Pancreas (tissue), 10 donors: ENCODE measurements at regions not wholly inside any gene's neighbourhood (a gene's known extent, or its start where the extent isn't known, plus 50 kb on each side); places are given as distances from the start of the nearest gene placed in this dataset.

Experiments used
- ATAC-seq, 4 donors: fragments of 200-7000 bp; cut with Tn5 transposase; one replicate each; pipeline versions ENCODE4 v1.8.0 to v1.9.1; 2020; ENCODE audit warnings: mild to moderate bottlenecking in 4 of 4, moderate library complexity in 4 of 4
- DNase-seq, 6 donors: peaks; one replicate each; pipeline ENCODE4 v3.0.0-alpha.2; 2020
- FAIRE-seq: peaks from 2 replicates; lab custom pipeline; 2012; peaks lifted over from hg19 to GRCh38; lab: Jason Lieb, UNC
- H3K27ac ChIP-seq, 4 donors: fragments of 200-600 bp; sonication (generic); 1 replicate in 3 of 4; 2 replicates in 1 of 4; pipeline versions ENCODE4 v1.5.0 to v1.8.0; 2020
- H3K27me3 ChIP-seq, 4 donors: fragments of 200-600 bp; one replicate each; pipeline ENCODE4 v1.8.0; 2021
- H3K36me3 ChIP-seq, 3 donors: fragments of 200-600 bp; sonication (generic) in 1 of 3; one replicate each; pipeline versions ENCODE4 v1.5.0 to v1.8.0; 2020 to 2021
- H3K4me1 ChIP-seq, 3 donors: fragments of 200-600 bp; one replicate each; pipeline ENCODE4 v1.8.0; 2021
- H3K4me3 ChIP-seq, 4 donors: fragments of 200-600 bp; sonication (generic) in 2 of 4; one replicate each; pipeline versions ENCODE4 v1.5.0 to v1.8.0; 2020 to 2021
- H3K9me3 ChIP-seq, 4 donors: fragments of 200-600 bp; one replicate each; pipeline ENCODE4 v1.8.0; 2021
- WGBS, 2 donors: extraction: QIAGEN DNeasy Blood & Tissue Kit; methylation state at CpG; one replicate each; pipeline ENCODE4 v1.1.7; 2013; 5-methylcytosine and 5-hydroxymethylcytosine counted together
- intact Hi-C, 3 donors: fragments of 100-400 bp; cut with DNase I; formaldehyde crosslinking; loops; one replicate each; pipeline versions ENCODE4 v1.11.1 to v1.14.2; 2022
- TF ChIP-seq, protein P1 (sequence below), 4 donors: fragments of 200-600 bp; sonication (generic) in 3 of 4; IDR thresholded peaks; one replicate each; pipeline versions ENCODE4 v1.5.0 to v1.8.0; 2021; ENCODE audit warnings: antibody characterized with exemption in 4 of 4
- donor health status: healthy with polysubstance abuse.
- donor health status: DM: no; HTN: no; CAD: no; lungs with moderate emphysema.
- donor health status: DM: no; HTN: no; CAD: no.
- donor health status: control.
- donor health status: control.
- donor health status: Bipolar disorder and iron deficiency.
- donor health status: DM: yes; HTN: yes; CAD: no.
- donor health status: DM: no; HTN: no; CAD: no.
- donor health status: DM: no; HTN: no; CAD: no.
- donor health status: DM: yes; HTN: yes; CAD: no.

DNA sequence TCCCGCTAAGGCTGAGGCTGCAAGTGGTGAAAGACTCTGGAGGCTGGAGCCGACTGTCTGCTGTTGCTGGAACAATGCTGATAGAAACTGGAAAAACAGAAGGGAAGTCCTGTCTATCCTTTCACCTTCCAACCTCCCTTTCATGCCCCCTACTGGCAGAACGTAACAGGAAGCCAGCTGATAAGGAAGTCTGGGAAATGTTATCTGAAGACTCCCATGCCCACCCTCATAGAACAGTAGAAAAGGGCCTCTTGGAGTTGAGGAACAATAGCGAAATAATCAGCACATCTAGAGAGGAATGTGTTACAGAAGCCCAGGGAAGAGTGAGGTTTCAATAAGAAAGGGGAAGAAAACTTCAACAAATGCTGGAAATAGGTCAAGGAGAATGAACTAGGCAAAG, 117.1 kb upstream of the DKK2 start:
- Histone ChIP-seq H3K27ac (no peak overlapping the region), H3K4me1 (no peaks in the 10 kb centered on the region), H3K27me3 (no peaks in the 10 kb centered on the region), H3K36me3 (no peaks in the 10 kb centered on the region), H3K4me3 (no peak overlapping the region), H3K9me3 (no peaks in the 10 kb centered on the region)
- no peak for ATAC-seq
- intact Hi-C loops, result no loop called here
- FAIRE-seq, result no peak
- 52 to 53% methylated on average over 4 of the region's 4 CpGs for WGBS, 2 donors
- TF ChIP-seq, protein P1, sequence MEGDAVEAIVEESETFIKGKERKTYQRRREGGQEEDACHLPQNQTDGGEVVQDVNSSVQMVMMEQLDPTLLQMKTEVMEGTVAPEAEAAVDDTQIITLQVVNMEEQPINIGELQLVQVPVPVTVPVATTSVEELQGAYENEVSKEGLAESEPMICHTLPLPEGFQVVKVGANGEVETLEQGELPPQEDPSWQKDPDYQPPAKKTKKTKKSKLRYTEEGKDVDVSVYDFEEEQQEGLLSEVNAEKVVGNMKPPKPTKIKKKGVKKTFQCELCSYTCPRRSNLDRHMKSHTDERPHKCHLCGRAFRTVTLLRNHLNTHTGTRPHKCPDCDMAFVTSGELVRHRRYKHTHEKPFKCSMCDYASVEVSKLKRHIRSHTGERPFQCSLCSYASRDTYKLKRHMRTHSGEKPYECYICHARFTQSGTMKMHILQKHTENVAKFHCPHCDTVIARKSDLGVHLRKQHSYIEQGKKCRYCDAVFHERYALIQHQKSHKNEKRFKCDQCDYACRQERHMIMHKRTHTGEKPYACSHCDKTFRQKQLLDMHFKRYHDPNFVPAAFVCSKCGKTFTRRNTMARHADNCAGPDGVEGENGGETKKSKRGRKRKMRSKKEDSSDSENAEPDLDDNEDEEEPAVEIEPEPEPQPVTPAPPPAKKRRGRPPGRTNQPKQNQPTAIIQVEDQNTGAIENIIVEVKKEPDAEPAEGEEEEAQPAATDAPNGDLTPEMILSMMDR (IDR thresholded peaks at IDR 0.05), result no peak
- DNase-seq, result no peak

- Histone ChIP-seq H3K27ac (no peak overlapping the region), H3K4me1 (no peaks in the 10 kb centered on the region), H3K9me3 (no peaks in the 10 kb centered on the region), H3K27me3 (no peaks in the 10 kb centered on the region), H3K36me3 (no peaks in the 10 kb centered on the region), H3K4me3 (no peak overlapping the region)
- TF ChIP-seq, protein P1 (IDR thresholded peaks at IDR 0.05), result no peak
- intact Hi-C loops, result no loop called here
- 79 to 88% methylated on average over 1 of the region's 1 CpG for WGBS, 2 donors
- FAIRE-seq (no peak), DNase-seq (no peak), ATAC-seq (no peak)
These were observed 115.1 kb upstream of the DKK2 start for GRCh38 chr4:107151173-107151572.

- DNase-seq (no peak), ATAC-seq (no peak), FAIRE-seq (no peak)
- H3K36me3 ChIP-seq, result no peaks in the 10 kb centered on the region
- intact Hi-C loops, result no loop called here
- WGBS, 2 donors, result 81 to 84% methylated on average over 1 of the region's 1 CpG
- H3K9me3 ChIP-seq, result no peaks in the 10 kb centered on the region
- H3K4me1 ChIP-seq, result no peaks in the 10 kb centered on the region
- TF ChIP-seq, protein P1 (IDR thresholded peaks at IDR 0.05), result no peak
- H3K4me3 ChIP-seq, result no peak overlapping the region
- no peaks in the 10 kb centered on the region for H3K27me3 ChIP-seq
- no peak overlapping the region for H3K27ac ChIP-seq
These were observed 112.8 kb upstream of the DKK2 start for GRCh38 chr4:107148904-107149303.

DNA sequence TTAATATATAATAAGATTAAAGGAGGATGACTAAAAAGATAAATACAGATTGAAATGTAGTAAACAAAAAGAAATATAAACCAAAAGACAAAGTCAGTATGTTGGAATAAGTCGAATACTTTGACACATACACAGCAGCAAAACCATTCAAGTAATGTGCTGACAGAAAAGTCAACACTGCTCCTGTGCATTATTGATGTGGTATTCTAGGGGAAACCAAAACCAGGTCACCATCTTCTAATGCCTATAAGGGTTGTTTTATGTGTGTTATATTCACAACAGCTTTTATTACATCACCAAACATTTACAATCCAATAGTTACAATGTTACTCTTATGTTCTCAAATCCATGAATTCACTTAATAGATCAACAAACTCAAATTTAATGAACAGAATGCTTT, 111.8 kb upstream of the DKK2 start:
- 39 to 42% methylated on average over 1 of the region's 1 CpG for WGBS, 2 donors
- TF ChIP-seq, protein P1 (IDR thresholded peaks at IDR 0.05), result no peak
- no peaks in the 10 kb centered on the region for H3K4me1 ChIP-seq
- H3K27me3 ChIP-seq, result no peaks in the 10 kb centered on the region
- DNase-seq, result no peak
- intact Hi-C loops, result no loop called here
- H3K27ac ChIP-seq, result no peak overlapping the region
- no peak overlapping the region for H3K4me3 ChIP-seq
- no peaks in the 10 kb centered on the region for H3K36me3 ChIP-seq
- H3K9me3 ChIP-seq, result no peaks in the 10 kb centered on the region
- no peak for ATAC-seq
- no peak for FAIRE-seq

- no peak overlapping the region for H3K4me3 ChIP-seq
- H3K27ac ChIP-seq, result no peak overlapping the region
- FAIRE-seq, result no peak
- H3K27me3 ChIP-seq, result no peaks in the 10 kb centered on the region
- H3K4me1 ChIP-seq, result no peaks in the 10 kb centered on the region
- DNase-seq, result no peak
- no peaks in the 10 kb centered on the region for H3K9me3 ChIP-seq
- 17 to 35% methylated on average over 1 of the region's 1 CpG for WGBS, 2 donors
- no peaks in the 10 kb centered on the region for H3K36me3 ChIP-seq
- intact Hi-C loops, result no loop called here
- TF ChIP-seq, protein P1 (IDR thresholded peaks at IDR 0.05), result no peak
- no peak for ATAC-seq
These were observed 102.3 kb upstream of the DKK2 start for GRCh38 chr4:107138433-107138832.
